ENCODE measurements at regions not wholly inside any gene's neighbourhood (a gene's known extent, or its start where the extent isn't known, plus 50 kb on each side); places are given as distances from the start of the nearest gene placed in this dataset.

DNA sequence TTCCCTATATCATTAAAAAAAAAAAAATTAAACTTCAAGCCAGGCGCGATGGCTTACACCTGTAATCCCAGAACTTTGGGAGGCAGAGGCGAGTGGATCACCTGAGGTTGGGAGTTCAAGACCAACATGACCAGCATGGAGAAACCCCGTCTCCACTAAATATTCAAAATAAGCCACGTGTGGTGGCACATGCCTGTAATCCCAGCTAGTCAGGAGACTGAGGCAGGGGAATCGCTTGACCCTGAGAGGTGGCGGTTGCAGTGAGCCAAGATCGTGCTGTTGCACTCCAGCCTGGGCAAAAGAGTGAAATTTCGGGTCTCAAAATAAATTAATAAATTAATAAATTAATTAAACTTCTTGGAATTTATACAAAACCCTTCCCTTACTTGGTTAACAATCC is 358.6 kb upstream of the CDH9 start:
- no peak overlapping the region for H3K27ac ChIP-seq
- intact Hi-C loops (cut with DNase I; ENCODE audit: low total_unique reads) (no loop called here), in situ Hi-C loops (cut with MboI; ENCODE audit: low pct_ligation_motif_present in 1 of 4, low pct_unique_long_range_greater_than_20kb in 1 of 4, low sequenced_read_pairs in 3 of 4) (no loop called here)
- no peaks in the 10 kb centered on the region for H3K27me3 ChIP-seq
- no peaks in the 10 kb centered on the region for H3K36me3 ChIP-seq
- H3K4me3 ChIP-seq = no peak overlapping the region
- no peaks in the 10 kb centered on the region for H3K9me3 ChIP-seq
- H3K4me1 ChIP-seq = no peaks in the 10 kb centered on the region
- no peak for DNase-seq
- 92 to 93% methylated on average over 9 of the region's 9 CpGs for WGBS, 2 donors (ENCODE audit: low coverage in 1 of 2)
- no peak for TF ChIP-seq POLR2AphosphoS5 (IDR thresholded peaks at IDR 0.05)
- TF ChIP-seq EP300 (IDR thresholded peaks at IDR 0.05; ENCODE audit: low read depth) = no peak
- no peak for TF ChIP-seq POLR2A (IDR thresholded peaks at IDR 0.05)
- TF ChIP-seq, protein P1, sequence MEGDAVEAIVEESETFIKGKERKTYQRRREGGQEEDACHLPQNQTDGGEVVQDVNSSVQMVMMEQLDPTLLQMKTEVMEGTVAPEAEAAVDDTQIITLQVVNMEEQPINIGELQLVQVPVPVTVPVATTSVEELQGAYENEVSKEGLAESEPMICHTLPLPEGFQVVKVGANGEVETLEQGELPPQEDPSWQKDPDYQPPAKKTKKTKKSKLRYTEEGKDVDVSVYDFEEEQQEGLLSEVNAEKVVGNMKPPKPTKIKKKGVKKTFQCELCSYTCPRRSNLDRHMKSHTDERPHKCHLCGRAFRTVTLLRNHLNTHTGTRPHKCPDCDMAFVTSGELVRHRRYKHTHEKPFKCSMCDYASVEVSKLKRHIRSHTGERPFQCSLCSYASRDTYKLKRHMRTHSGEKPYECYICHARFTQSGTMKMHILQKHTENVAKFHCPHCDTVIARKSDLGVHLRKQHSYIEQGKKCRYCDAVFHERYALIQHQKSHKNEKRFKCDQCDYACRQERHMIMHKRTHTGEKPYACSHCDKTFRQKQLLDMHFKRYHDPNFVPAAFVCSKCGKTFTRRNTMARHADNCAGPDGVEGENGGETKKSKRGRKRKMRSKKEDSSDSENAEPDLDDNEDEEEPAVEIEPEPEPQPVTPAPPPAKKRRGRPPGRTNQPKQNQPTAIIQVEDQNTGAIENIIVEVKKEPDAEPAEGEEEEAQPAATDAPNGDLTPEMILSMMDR (IDR thresholded peaks at IDR 0.05) = no peak

DNA sequence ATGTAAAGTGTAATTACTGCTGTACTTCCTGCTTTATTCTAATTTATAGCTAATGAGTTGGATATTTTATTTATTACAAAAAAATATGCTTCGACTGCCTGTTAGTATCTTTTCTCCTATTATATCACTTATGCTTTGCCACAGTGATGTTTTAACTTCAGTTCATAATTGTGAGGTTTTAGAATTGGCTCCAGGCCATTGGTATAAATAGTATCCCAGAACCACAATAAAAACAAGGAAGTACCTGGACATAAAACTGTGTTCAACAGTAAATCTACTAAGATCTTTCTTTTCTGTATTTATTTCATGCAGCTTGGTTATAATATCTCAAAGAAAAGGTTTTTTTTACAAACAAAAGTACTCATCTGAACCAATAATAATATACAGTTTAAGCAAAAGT is 354.3 kb upstream of the CDH9 start:
- H3K9me3 ChIP-seq = peaks cover 0 to 2% of the 10 kb centered on the region in 2 donors
- intact Hi-C loops (cut with DNase I; ENCODE audit: low total_unique reads) = no loop called here
- H3K27me3 ChIP-seq = no peaks in the 10 kb centered on the region
- no peaks in the 10 kb centered on the region for H3K36me3 ChIP-seq
- no peaks in the 10 kb centered on the region for H3K4me1 ChIP-seq
- in situ Hi-C loops (cut with MboI; ENCODE audit: low pct_ligation_motif_present in 1 of 4, low pct_unique_long_range_greater_than_20kb in 1 of 4, low sequenced_read_pairs in 3 of 4) = no loop called here
- no peak overlapping the region for H3K4me3 ChIP-seq
- TF ChIP-seq POLR2AphosphoS5 (IDR thresholded peaks at IDR 0.05) = no peak
- TF ChIP-seq, protein P1 (IDR thresholded peaks at IDR 0.05) = no peak
- no peak for TF ChIP-seq POLR2A (IDR thresholded peaks at IDR 0.05)
- no peak for TF ChIP-seq EP300 (IDR thresholded peaks at IDR 0.05; ENCODE audit: low read depth)
- H3K27ac ChIP-seq = no peak overlapping the region
- 50 to 70% methylated on average over 1 of the region's 1 CpG for WGBS, 2 donors (ENCODE audit: low coverage in 1 of 2)
- DNase-seq = no peak

DNA sequence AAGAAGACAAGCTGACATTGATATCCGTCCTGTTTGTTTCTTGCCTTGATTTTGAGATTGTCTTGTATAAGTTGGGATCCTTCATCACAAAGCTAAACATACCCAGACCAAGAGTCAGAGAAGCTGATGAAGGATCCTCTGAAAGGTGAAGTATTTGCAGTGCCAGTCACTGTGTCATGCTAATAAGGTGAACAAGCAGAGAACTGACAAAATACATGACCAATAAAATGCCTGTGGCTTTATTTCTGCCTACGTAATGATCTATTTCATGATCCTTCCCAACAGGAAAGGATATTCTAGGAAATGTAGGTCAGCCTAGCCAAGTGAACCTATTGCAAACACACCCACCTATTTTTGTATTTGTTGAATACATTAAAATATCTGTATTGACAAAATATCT is 351.3 kb upstream of the CDH9 start:
- H3K4me3 ChIP-seq = no peak overlapping the region
- H3K36me3 ChIP-seq = no peaks in the 10 kb centered on the region
- no peaks in the 10 kb centered on the region for H3K4me1 ChIP-seq
- no peak for DNase-seq
- TF ChIP-seq, protein P1 (IDR thresholded peaks at IDR 0.05) = no peak
- TF ChIP-seq POLR2A (IDR thresholded peaks at IDR 0.05) = no peak
- TF ChIP-seq EP300 (IDR thresholded peaks at IDR 0.05; ENCODE audit: low read depth) = no peak
- no peak for TF ChIP-seq POLR2AphosphoS5 (IDR thresholded peaks at IDR 0.05)
- intact Hi-C loops (cut with DNase I; ENCODE audit: low total_unique reads) = no loop called here
- WGBS, 2 donors (ENCODE audit: low coverage in 1 of 2) = 88 to 90% methylated on average over 2 of the region's 2 CpGs
- no peaks in the 10 kb centered on the region for H3K27me3 ChIP-seq
- H3K9me3 ChIP-seq = peaks cover 0 to 2% of the 10 kb centered on the region in 2 donors
- in situ Hi-C loops (cut with MboI; ENCODE audit: low pct_ligation_motif_present in 1 of 4, low pct_unique_long_range_greater_than_20kb in 1 of 4, low sequenced_read_pairs in 3 of 4) = no loop called here
- H3K27ac ChIP-seq = no peak overlapping the region

DNA sequence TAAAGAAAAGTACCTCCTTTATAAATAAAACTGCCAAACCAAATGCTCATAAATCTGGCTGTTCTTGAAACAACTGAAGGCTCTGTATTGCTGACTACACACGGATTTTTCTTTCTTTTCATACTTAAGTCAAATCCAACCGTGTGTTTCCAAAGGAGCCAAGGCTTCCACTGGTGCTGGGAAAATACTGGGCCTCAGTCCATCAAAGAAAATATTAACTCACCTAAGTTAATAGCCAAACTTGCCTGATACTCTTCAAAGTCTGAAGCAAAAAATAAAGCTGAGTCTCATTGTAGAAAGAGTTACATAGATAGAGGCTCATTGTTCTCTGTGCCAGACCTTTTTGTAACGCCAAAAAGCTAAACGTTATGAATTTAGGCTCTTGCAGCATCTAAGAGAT is 350.4 kb upstream of the CDH9 start:
- in situ Hi-C loops (cut with MboI; ENCODE audit: low pct_ligation_motif_present in 1 of 4, low pct_unique_long_range_greater_than_20kb in 1 of 4, low sequenced_read_pairs in 3 of 4) = no loop called here
- Histone ChIP-seq H3K9me3 (peaks cover 0 to 2% of the 10 kb centered on the region in 2 donors), H3K4me1 (no peaks in the 10 kb centered on the region), H3K36me3 (no peaks in the 10 kb centered on the region), H3K27me3 (no peaks in the 10 kb centered on the region), H3K27ac (no peak overlapping the region), H3K4me3 (no peak overlapping the region)
- intact Hi-C loops (cut with DNase I; ENCODE audit: low total_unique reads) = no loop called here
- no peak for TF ChIP-seq POLR2AphosphoS5 (IDR thresholded peaks at IDR 0.05)
- TF ChIP-seq EP300 (IDR thresholded peaks at IDR 0.05; ENCODE audit: low read depth) = no peak
- TF ChIP-seq, protein P1 (IDR thresholded peaks at IDR 0.05) = no peak
- no peak for TF ChIP-seq POLR2A (IDR thresholded peaks at IDR 0.05)
- DNase-seq = no peak
- WGBS, 2 donors (ENCODE audit: low coverage in 1 of 2) = 64 to 68% methylated on average over 4 of the region's 4 CpGs
